ENCODE measurements at regions not wholly inside any gene's neighbourhood (a gene's known extent, or its start where the extent isn't known, plus 50 kb on each side); places are given as distances from the start of the nearest gene placed in this dataset.

DNA sequence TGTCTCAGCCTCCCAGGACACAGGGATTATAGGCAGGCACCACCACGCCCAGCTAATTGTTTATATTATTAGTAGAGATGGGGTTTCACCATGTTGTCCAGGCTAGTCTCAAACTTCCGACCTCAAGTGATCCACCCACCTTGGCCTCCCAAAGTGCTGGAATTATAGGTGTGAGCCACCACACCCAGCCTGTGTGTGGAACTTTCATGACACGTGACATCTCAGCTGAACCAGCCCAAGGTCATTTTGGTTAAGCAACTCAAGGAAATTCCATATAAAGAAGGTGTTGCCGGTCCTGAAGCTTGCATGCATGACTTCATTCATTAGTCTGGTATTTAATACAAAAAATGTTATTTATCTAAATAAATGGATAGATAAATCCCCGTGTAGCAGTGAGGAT, 145.5 kb downstream of the AXIN2 start:
- no peak for DNase-seq

DNA sequence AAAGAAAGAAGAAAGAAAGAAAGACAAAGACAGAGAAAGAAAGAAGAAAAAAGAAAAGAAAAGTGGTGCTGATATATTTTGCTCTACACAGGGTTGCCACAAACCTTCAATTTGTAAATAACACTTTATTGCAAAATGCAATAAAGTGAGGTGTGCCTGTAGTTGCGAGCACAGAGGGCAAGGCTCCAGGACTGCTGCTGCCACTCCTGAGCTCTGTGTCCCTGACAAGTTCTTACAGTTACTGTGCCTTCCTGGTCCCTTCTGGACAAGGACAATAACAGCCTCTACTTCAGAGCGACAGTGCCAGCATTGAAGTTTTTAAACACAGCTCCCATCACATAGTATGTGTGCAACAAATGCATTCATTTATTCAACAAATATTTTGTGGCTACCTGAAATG, 148.1 kb downstream of the AXIN2 start:
- no peak for DNase-seq
- in situ Hi-C loops (cut with MboI; ENCODE audit: low pct_unique_long_range_greater_than_20kb, low sequenced_read_pairs): no loop called here

More for the DNA sequence above, 145.5 kb downstream of the AXIN2 start:
- in situ Hi-C loops (cut with MboI; ENCODE audit: low pct_unique_long_range_greater_than_20kb, low sequenced_read_pairs): no loop called here

DNA sequence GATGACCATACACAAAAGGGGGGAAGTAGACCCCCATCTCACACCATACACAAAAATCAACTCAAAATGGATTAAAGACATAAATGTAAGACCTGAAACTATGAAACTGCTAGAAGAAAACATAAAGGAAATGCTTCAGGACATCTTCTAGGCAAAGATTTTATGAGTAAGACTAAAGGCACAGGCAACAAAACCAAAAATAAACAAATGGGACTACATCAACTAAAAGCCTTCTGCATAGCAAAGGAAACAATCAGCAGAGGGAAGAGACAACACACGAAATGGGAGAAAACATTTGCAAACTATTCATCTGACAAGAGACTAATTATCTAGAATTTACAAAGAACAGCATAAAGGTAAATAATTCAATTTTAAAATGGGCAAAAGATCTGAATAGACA, 152.1 kb downstream of the AXIN2 start:
- in situ Hi-C loops (cut with MboI; ENCODE audit: low pct_unique_long_range_greater_than_20kb, low sequenced_read_pairs): no loop called here
- no peak for DNase-seq

DNA sequence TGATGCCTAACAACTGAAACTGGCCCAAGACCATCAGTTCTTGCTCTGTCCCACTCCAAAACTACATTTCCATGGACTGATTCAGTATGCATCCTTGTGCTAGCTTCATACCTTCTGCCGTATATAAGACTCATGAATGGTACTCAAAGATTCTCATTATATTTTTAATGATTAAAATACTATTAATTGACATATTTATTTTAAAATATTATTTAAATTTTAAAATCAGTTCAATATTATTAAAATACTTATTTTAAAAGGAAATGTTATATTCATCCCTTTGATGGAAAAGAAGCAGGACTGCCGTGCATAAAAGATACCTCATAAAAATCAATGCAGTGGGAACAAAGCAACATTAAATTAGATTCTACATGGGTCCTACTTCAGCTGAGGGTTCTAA, 153.4 kb downstream of the AXIN2 start:
- no peak for DNase-seq
- in situ Hi-C loops (cut with MboI; ENCODE audit: low pct_unique_long_range_greater_than_20kb, low sequenced_read_pairs): no loop called here

DNA sequence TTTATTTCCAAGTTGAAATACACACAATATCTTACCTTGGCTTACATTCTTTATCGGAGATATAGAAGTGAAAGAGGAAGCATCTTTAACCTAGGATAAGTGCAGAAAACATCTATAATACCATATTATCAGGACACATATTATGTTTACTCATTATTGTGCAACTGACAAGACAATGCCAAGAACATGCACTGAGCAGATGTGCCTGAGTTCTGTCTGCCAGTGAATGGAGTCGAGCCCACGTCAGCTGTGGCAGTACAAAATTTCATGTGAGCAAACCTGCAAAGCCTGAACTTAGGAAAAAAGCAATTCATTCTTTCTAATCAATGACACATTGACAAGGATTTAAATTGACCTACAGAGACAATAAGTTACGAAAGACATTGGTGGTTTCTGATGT, 154.4 kb downstream of the AXIN2 start:
- no peak for DNase-seq
- in situ Hi-C loops (cut with MboI; ENCODE audit: low pct_unique_long_range_greater_than_20kb, low sequenced_read_pairs): no loop called here

DNA sequence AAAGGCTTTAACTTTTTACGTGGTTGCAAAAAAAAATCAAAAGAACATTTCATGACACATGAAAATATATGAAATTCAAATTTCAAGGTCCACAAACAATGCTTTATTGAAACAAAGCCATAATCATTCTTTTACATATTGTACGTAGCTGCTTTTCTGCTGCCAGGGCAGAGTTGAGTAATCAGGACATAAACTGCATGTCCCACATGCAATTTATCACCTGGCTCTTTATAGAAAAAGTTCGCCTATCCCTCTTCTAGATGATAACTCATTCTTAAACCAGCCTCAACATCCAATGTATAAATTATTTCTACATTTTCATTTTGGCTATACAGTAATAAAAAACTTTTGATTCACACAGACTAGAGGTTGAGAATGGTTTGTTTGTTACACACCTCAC, 154.9 kb downstream of the AXIN2 start:
- DNase-seq: no peak
- in situ Hi-C loops (cut with MboI; ENCODE audit: low pct_unique_long_range_greater_than_20kb, low sequenced_read_pairs): no loop called here

DNA sequence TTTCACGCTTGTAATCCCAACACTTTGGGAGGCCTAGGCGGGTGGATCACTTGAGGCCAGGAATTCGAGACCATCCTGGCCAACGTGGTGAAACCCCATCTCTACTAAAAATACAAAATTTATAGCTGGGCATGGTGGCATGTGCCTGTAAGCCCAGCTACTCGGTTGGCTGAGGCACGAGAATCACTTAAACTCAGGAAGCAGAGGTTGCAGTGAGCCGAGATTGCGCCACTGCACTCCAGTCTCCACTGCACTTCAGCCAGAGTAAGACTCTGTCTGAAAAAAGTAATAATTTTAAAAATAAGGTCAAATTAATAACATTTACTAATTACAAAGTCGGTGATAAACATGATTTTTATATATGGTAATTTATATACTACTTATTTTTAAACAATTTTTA, 155.9 kb downstream of the AXIN2 start:
- no peak for DNase-seq
- in situ Hi-C loops (cut with MboI; ENCODE audit: low pct_unique_long_range_greater_than_20kb, low sequenced_read_pairs): no loop called here

DNA sequence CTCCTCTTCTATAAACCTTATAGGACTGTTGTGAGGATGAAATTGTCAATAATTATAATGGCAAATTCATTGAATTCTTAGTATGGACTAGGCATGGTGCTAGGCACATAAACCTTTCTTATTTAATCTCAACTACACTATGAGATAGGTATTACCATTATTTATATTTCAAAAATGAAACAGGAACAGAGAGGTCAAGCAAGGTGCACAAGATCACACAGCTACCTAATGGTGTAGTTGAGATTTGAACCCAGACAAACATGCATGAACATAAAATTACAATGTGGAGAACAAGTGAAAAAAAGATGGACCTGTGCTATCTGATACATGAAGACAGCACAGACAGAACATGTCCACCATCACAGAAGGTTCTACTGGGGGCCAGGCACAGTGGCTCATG, 156.7 kb downstream of the AXIN2 start:
- in situ Hi-C loops (cut with MboI; ENCODE audit: low pct_unique_long_range_greater_than_20kb, low sequenced_read_pairs): no loop called here
- DNase-seq: no peak

DNA sequence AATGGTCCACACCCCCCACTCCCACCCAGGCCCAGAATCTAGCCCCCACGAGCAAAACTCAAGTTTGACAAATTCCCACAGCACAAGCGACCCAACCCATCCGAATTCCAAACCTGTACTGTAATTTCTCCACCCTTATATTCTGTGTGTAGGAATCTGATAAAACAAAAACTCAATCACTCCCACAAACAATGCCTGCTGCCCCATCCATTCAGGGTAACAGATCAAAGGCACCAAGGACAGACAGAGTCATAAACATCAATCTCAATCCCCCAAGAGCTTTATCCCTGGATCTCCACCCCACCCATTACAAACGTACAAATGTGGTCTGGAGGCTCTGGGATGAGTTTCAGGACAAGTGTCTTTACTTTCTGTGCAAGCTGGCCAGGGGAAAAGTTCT, 157.8 kb downstream of the AXIN2 start:
- in situ Hi-C loops (cut with MboI; ENCODE audit: low pct_unique_long_range_greater_than_20kb, low sequenced_read_pairs): no loop called here
- no peak for DNase-seq

DNA sequence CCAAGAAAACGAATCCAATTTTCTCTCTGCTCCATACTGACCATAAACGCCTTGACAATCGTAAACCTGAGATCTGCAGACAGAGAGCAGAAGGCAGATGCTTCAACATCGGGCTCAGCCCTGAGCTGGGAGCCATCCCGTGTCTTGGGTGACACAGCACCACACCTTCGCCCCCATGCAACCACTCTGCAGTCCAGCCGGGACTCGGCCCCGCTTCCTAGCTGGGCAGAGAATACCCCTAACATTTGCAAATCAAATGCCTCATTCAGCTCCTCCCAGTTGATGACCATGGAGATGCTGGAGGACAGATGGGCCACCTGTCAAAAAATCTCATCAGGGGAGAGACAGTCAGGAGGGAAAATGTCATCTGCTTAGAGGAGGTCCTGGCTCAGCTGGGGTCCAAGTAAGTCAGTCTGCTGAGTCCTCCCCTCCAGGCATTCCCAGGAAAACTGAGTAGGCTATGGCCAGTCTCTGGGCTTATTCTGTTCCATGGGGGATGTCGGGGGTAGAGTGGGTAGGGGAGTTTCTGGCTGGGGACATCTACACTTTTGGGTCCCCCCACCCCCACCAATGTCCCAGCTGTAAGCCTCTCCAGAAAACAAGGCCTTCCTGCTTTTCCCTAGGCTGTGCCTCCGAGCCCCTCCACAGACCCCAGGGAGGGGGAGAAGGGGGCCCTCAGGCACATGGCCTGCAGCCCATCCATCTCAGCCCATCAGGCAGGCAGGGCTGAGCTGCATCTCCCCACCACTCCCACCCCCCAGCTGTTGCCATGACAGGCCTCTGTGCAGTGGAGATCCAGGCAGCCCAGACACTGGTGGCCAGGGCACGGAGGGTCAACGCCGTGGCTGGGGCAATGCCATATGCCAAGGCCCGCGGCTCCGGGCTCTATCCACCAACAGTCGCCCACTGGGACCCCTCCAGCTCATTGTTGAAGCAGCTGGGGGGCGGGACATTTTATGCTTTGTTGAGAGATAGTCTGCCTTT, 158.6 kb downstream of the AXIN2 start:
- in situ Hi-C loops (cut with MboI; ENCODE audit: low pct_unique_long_range_greater_than_20kb, low sequenced_read_pairs): no loop called here
- no peak for DNase-seq

DNA sequence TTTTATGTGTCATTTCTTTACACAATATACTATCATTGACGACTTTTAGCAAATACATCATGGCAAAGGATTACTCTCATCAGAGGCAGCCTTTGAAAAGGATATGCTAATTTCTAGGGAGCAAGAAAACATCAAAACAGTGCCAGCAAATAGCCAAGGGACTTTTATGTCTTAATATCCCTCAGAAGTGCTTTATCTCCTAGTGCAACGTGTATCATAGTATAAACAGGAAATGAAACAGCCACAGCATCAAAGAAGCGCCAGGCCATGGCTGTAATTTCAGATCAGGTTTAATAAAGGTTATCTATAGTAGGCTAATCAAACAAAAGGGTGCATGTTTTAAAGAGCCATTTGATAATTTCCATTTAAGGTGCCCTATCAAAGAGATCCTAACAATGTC, 159.9 kb downstream of the AXIN2 start:
- in situ Hi-C loops (cut with MboI; ENCODE audit: low pct_unique_long_range_greater_than_20kb, low sequenced_read_pairs): no loop called here
- no peak for DNase-seq

DNA sequence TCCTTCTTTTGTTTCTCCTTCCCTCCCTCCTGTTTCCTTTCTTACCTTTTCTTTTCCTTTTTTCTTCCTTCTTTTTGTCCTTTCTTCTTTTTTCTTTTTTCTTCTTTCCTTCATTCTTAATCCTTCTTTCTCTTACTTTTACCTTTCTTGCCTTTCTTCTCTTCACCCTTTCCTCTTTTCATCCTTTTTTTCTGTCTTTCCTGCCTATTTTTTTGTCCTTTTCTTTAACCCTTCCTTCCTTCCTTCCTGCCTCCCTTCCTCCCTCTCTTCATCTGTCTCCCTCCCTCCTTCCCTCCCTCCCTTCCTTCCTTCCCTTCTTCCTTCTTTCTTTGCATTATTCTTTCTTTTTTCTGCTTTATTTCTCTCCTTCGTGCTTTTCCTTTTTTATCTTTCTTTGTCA, 160.7 kb downstream of the AXIN2 start:
- DNase-seq: no peak
- in situ Hi-C loops (cut with MboI; ENCODE audit: low pct_unique_long_range_greater_than_20kb, low sequenced_read_pairs): no loop called here

DNA sequence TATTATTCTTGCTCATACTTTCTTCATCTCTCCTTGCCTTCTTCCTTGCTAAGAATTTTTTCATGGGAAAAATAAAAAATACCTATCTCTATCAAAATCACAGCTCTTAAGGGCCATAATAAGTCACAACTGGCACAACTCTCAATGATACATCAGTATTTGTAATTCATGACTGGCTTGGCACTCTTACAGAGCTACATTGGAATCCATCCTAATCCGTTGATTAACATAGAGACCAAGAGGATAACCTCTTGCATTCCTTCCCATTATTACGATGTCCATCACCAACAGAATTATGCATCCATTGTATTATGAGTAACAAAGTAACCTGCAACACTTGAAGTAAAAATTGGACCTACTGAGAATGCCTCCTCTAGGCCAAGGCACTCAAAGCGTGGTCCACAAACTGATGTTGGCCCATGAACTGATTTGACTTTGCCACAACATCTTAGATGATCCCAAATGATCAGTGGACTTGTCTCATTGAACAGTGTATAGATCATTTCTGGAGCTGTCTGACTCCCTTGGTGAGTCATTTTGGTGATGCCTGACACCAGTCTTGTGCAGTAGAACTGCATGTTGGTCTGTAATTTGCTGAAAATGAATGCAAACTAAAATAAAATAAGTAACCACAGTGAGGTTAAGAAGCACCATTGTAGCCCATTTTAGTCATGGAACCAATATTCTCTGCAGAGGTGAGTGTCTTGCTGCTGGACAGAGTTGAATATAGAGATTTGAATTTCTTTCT, 163.2 kb downstream of the AXIN2 start:
- DNase-seq: no peak
- in situ Hi-C loops (cut with MboI; ENCODE audit: low pct_unique_long_range_greater_than_20kb, low sequenced_read_pairs): no loop called here

DNA sequence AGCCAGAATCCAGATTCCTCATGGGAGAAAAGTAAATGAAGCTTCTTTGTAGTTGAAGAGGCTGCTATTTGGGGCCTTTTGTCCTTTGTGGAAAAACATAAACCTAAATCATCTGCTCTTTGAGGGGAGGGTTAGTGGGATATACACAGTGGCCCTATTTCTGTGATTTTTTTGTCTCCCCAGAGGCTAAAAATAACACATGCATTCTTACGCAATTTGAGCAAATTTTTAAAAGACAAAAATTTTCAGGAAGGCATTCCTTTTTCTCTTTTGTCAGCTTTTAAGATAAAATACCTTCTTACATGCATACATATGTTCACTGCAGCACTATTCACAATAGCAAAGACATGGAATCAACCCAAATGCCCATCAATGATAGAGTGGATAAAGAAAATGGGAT, 165.5 kb downstream of the AXIN2 start:
- in situ Hi-C loops (cut with MboI; ENCODE audit: low pct_unique_long_range_greater_than_20kb, low sequenced_read_pairs): no loop called here
- no peak for DNase-seq

DNA sequence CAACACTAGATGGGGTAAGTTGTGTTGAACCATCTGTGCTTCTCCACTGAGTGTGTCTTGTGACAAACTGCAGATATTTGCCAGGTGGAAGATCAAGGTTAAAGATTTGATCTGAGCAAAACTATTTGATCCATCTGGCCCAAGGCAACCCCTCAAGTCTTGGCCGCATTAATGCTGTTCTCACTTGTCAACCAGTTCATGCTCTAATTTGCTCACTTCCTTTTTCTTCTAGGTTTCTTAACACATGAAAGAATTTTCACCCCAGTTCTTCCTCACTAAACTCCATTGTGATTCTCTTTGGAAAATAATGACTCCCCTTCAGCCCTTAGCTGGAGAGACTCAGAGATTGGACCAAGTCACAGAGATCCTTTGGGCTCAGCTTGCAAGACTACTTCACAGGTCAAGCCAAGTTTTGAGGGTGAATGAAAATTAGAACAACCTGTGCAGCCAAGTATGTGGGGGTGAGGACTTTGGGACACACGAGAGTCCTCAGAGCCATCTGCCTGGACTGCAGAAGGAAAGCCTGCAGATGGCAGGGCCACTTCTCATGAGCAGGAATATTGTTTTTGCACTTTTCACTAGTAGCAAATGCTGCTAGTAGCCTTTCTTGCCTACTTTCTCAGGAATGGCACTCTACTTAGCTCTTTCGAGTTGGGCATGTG, 166.5 kb downstream of the AXIN2 start:
- no peak for DNase-seq
- in situ Hi-C loops (cut with MboI; ENCODE audit: low pct_unique_long_range_greater_than_20kb, low sequenced_read_pairs): no loop called here

DNA sequence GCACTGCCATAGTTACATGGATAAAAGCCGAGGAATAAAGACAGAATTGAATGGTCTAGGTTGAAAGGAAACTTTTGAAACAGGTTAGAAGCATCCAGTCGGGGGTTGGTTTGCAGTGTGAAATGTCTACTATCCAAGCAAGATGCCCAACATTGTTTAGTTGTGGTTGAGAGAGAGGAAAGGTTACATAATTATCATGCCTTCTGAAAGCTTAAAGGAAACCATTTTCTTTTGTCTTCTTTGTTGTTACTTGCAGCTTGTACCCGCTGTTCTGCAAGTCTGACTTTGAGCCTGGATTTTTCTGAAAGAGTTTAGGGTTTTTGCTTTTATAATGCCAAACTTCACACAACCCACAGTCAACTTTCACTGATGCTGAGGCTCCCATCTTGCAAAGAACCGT, 167.9 kb downstream of the AXIN2 start:
- no peak for DNase-seq
- in situ Hi-C loops (cut with MboI; ENCODE audit: low pct_unique_long_range_greater_than_20kb, low sequenced_read_pairs): no loop called here

DNA sequence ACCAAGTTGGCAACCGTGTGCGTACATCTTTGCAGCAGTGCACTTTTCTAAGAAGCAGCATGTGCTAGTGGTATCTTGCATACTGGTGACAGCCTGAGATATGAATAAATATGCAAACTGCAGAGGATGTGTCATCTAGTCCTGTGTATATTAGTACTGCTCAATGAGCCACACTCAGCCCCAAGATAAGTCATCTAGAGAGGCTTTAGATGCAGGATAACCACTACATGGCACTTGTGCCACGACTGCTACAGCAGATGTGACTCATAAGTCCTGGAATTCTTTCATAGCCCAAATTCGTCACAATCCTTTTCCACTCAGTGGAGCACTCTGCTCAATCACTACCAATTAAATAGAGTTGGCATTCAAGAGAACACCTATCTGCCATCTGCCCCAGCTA, 171.5 kb downstream of the AXIN2 start:
- in situ Hi-C loops (cut with MboI; ENCODE audit: low pct_unique_long_range_greater_than_20kb, low sequenced_read_pairs): no loop called here
- DNase-seq: no peak

DNA sequence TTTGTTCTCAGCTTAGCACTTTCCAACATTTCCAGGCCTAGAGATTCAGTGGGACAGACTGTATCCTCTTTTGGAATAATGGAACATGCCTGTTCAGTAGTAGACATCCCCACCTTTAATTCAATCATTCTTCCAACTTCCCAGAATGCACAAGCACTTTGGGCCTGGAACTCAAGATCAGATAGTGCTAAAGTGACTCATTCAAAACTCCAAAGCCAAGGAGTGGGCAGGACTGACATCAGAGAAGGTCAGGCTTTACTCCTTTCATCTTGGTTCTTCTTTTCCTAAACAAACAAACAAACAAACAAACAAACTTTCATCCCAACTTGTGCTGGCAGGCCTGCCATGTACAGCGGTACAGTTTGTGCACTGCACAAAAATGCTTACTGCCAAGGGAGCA, 172.0 kb downstream of the AXIN2 start:
- no peak for DNase-seq
- in situ Hi-C loops (cut with MboI; ENCODE audit: low pct_unique_long_range_greater_than_20kb, low sequenced_read_pairs): no loop called here

DNA sequence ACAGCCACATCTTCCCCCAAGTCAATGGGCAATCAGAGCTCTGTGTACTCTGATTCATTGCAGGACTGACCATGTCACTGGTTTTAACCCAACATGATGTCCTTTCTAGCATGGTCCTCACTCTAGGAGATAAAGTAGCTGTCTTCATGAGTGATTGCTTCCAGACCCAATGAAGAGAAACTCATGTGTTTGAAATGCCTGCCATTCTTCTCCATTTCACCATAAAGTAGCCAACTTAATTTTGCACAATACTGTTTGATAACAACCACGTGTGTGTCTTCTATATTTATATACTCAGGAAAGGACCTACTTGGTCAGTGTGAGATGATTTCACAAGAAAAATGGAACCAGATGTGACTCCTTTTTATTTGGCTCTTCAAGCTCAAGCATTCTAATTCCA, 172.5 kb downstream of the AXIN2 start:
- DNase-seq: no peak
- in situ Hi-C loops (cut with MboI; ENCODE audit: low pct_unique_long_range_greater_than_20kb, low sequenced_read_pairs): no loop called here

DNA sequence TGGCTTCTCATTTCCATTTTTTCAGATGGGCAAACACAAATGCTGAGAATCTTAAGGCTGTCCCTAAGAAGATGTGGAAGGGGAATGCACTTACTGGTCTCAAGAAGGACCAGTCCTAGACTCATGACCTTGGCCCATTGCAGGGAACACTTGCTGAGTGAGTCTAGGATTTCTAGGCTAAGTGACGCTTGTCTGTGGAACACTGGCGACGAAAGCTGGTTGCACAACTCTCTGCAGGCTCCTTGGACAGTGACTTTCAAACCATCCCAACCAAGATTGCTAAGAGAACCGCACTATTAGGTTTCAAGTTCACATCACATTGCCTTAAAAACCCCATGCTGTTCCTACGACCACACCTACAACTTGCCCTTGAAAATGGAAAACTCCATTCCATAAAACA, 174.1 kb downstream of the AXIN2 start:
- no peak for DNase-seq
- in situ Hi-C loops (cut with MboI; ENCODE audit: low pct_unique_long_range_greater_than_20kb, low sequenced_read_pairs): no loop called here
